ENCODE measurements at regions not wholly inside any gene's neighbourhood (a gene's known extent, or its start where the extent isn't known, plus 50 kb on each side); places are given as distances from the start of the nearest gene placed in this dataset.

DNA sequence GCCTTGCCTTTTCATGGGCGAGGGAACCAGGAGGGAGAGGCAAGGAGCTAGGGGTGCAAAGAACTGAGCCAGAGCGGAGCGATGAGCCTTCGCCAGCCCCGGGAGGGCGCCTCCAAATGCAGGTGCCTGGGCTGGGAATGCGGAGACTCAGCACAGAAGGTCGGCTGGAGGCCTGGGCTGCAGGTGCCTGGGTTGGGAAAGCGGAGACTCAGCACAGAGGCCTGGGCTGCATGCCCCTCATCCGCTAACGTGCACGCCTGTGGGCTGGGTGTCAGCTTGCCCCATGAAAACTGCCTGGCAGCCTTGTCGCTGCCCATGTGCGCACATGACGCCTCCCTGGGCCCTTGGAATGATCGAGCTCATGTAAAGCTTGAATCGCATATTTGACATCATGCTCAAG, 51.8 kb downstream of the POM121L12 start:
- no CpG with 5 or more reads among the region's 17 CpGs for WGBS, 2 donors (ENCODE audit: extremely low coverage in 2 of 2, insufficient read length in 2 of 2, insufficient replicate concordance in 1 of 2)
- Histone ChIP-seq H2AK5ac (ENCODE audit: low read depth, low read length) (no peak overlapping the region), H4K91ac (ENCODE audit: low read depth, low read length, poor library complexity) (no peak overlapping the region), H3K23ac (ENCODE audit: low read depth, low read length, poor library complexity) (no peak overlapping the region), H3K27ac (replicated peaks; ENCODE audit: low read length) (no peak overlapping the region), H3K4ac (ENCODE audit: low read length) (no peak overlapping the region), H4K8ac (ENCODE audit: low read depth, low read length) (no peak overlapping the region), H3K9me3 (replicated peaks in 1 of 2; ENCODE audit: control insufficient read depth in 2 of 2, insufficient read depth in 1 of 2, low read depth in 1 of 2, low read length in 2 of 2) (peaks cover 0 to 2% of the 10 kb centered on the region in 2 donors), H3K9ac (ENCODE audit: low read depth, low read length, poor library complexity) (no peak overlapping the region), H3K27me3 (ENCODE audit: control insufficient read depth in 3 of 3, insufficient read depth in 3 of 3, low read depth in 1 of 3, low read length in 3 of 3) (no peaks in the 10 kb centered on the region), H2BK120ac (ENCODE audit: low read depth, low read length) (no peak overlapping the region), H2AFZ (ENCODE audit: low read length) (no peak overlapping the region), H3K14ac (ENCODE audit: low read length) (no peak overlapping the region), H3K36me3 (replicated peaks in 1 of 2; ENCODE audit: control insufficient read depth in 2 of 2, insufficient read depth in 2 of 2, low read length in 2 of 2) (no peaks in the 10 kb centered on the region), H3K4me3 (ENCODE audit: low read length in 2 of 2) (no peak overlapping the region), H3K4me1 (ENCODE audit: control insufficient read depth in 2 of 2, insufficient read depth in 1 of 2, low read depth in 1 of 2, low read length in 2 of 2) (no peaks in the 10 kb centered on the region), H3K4me2 (ENCODE audit: insufficient read depth, low read length, poor library complexity, severe bottlenecking) (no peak overlapping the region), H3K18ac (ENCODE audit: low read length) (no peak overlapping the region), H2BK12ac (ENCODE audit: low read length) (no peak overlapping the region), H3K79me1 (ENCODE audit: low read depth, low read length) (no peaks in the 10 kb centered on the region), H2BK15ac (ENCODE audit: low read length) (no peak overlapping the region), H2BK5ac (ENCODE audit: low read length) (no peak overlapping the region)
- DNase-seq (ENCODE audit: low spot score), result no peak

DNA sequence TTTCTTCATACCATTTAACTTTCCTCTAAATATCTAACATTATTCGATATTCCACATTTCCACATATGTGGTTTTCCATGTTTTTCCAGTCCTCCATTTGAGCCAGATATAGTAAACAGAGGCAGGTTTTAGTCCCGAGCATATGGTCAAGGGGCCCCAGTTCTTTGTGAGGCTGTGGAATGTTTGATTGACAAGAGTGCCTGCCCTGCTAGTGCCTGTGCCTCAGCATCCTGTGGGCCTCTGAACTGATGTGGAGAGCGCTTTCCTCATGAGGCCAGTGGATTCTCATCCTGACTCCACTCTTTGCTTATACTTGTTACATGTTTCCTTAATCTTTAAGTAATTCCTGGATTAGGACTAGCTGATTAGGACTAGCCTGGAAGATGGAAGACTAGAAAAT, 58.8 kb downstream of the POM121L12 start:
- H3K4me2 ChIP-seq (ENCODE audit: insufficient read depth, low read length, poor library complexity, severe bottlenecking), result no peak overlapping the region
- H3K4me1 ChIP-seq (ENCODE audit: control insufficient read depth in 2 of 2, insufficient read depth in 1 of 2, low read depth in 1 of 2, low read length in 2 of 2), result peaks cover 0 to 2% of the 10 kb centered on the region in 2 donors
- 100% methylated on average over 1 of the region's 3 CpGs; no CpG with 5 or more reads in 1 of the 2 donors for WGBS, 2 donors (ENCODE audit: extremely low coverage in 2 of 2, insufficient read length in 2 of 2, insufficient replicate concordance in 1 of 2)
- no peak overlapping the region for H2BK15ac ChIP-seq (ENCODE audit: low read length)
- no peak overlapping the region for H3K4ac ChIP-seq (ENCODE audit: low read length)
- DNase-seq (ENCODE audit: low spot score), result no peak
- no peak overlapping the region for H3K18ac ChIP-seq (ENCODE audit: low read length)
- H4K8ac ChIP-seq (ENCODE audit: low read depth, low read length), result no peak overlapping the region
- H3K27me3 ChIP-seq (ENCODE audit: control insufficient read depth in 3 of 3, insufficient read depth in 3 of 3, low read depth in 1 of 3, low read length in 3 of 3), result no peaks in the 10 kb centered on the region
- H3K14ac ChIP-seq (ENCODE audit: low read length), result no peak overlapping the region
- H3K9me3 ChIP-seq (replicated peaks in 1 of 2; ENCODE audit: control insufficient read depth in 2 of 2, insufficient read depth in 1 of 2, low read depth in 1 of 2, low read length in 2 of 2), result no peaks in the 10 kb centered on the region
- no peak overlapping the region for H2AK5ac ChIP-seq (ENCODE audit: low read depth, low read length)
- no peak overlapping the region for H3K27ac ChIP-seq (replicated peaks; ENCODE audit: low read length)
- no peak overlapping the region for H2AFZ ChIP-seq (ENCODE audit: low read length)
- no peak overlapping the region for H2BK120ac ChIP-seq (ENCODE audit: low read depth, low read length)
- H3K79me1 ChIP-seq (ENCODE audit: low read depth, low read length), result no peaks in the 10 kb centered on the region
- no peak overlapping the region for H3K4me3 ChIP-seq (ENCODE audit: low read length in 2 of 2)
- no peak overlapping the region for H2BK5ac ChIP-seq (ENCODE audit: low read length)
- no peak overlapping the region for H3K23ac ChIP-seq (ENCODE audit: low read depth, low read length, poor library complexity)
- H3K36me3 ChIP-seq (replicated peaks in 1 of 2; ENCODE audit: control insufficient read depth in 2 of 2, insufficient read depth in 2 of 2, low read length in 2 of 2), result no peaks in the 10 kb centered on the region
- no peak overlapping the region for H3K9ac ChIP-seq (ENCODE audit: low read depth, low read length, poor library complexity)
- no peak overlapping the region for H2BK12ac ChIP-seq (ENCODE audit: low read length)
- no peak overlapping the region for H4K91ac ChIP-seq (ENCODE audit: low read depth, low read length, poor library complexity)

DNA sequence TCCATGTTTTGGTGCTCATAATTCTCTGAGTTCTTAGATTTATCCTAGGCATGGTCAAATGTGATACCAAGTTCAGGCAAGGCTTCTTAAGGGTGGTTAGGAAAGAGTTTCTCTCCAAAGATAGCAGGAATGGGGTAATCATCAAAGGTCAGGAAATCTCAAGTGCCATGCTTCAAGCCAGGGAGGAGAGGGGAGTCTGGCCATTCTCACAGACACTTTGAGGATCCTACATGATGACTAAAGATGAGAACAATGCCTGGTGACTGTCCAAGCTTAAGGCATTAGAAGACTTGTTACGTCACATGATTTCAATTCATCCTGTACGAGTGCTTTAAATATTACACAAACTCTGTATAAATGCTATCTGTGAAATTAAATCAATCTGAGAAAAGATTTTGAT, 59.4 kb downstream of the POM121L12 start:
- Histone ChIP-seq H3K4me3 (ENCODE audit: low read length in 2 of 2) (no peak overlapping the region), H3K23ac (ENCODE audit: low read depth, low read length, poor library complexity) (no peak overlapping the region), H4K91ac (ENCODE audit: low read depth, low read length, poor library complexity) (no peak overlapping the region), H3K4me1 (ENCODE audit: control insufficient read depth in 2 of 2, insufficient read depth in 1 of 2, low read depth in 1 of 2, low read length in 2 of 2) (peaks cover 0 to 2% of the 10 kb centered on the region in 2 donors), H2AFZ (ENCODE audit: low read length) (no peak overlapping the region), H2AK5ac (ENCODE audit: low read depth, low read length) (no peak overlapping the region), H3K14ac (ENCODE audit: low read length) (no peak overlapping the region), H3K4me2 (ENCODE audit: insufficient read depth, low read length, poor library complexity, severe bottlenecking) (no peak overlapping the region), H3K79me1 (ENCODE audit: low read depth, low read length) (no peaks in the 10 kb centered on the region), H3K4ac (ENCODE audit: low read length) (no peak overlapping the region), H2BK120ac (ENCODE audit: low read depth, low read length) (no peak overlapping the region), H3K9ac (ENCODE audit: low read depth, low read length, poor library complexity) (no peak overlapping the region), H3K36me3 (replicated peaks in 1 of 2; ENCODE audit: control insufficient read depth in 2 of 2, insufficient read depth in 2 of 2, low read length in 2 of 2) (no peaks in the 10 kb centered on the region), H2BK15ac (ENCODE audit: low read length) (no peak overlapping the region), H2BK5ac (ENCODE audit: low read length) (no peak overlapping the region), H3K18ac (ENCODE audit: low read length) (no peak overlapping the region), H3K9me3 (replicated peaks in 1 of 2; ENCODE audit: control insufficient read depth in 2 of 2, insufficient read depth in 1 of 2, low read depth in 1 of 2, low read length in 2 of 2) (no peaks in the 10 kb centered on the region), H3K27ac (replicated peaks; ENCODE audit: low read length) (no peak overlapping the region), H3K27me3 (ENCODE audit: control insufficient read depth in 3 of 3, insufficient read depth in 3 of 3, low read depth in 1 of 3, low read length in 3 of 3) (no peaks in the 10 kb centered on the region), H4K8ac (ENCODE audit: low read depth, low read length) (no peak overlapping the region), H2BK12ac (ENCODE audit: low read length) (no peak overlapping the region)
- no CpG with 5 or more reads among the region's 2 CpGs for WGBS, 2 donors (ENCODE audit: extremely low coverage in 2 of 2, insufficient read length in 2 of 2, insufficient replicate concordance in 1 of 2)
- DNase-seq (ENCODE audit: low spot score), result no peak

DNA sequence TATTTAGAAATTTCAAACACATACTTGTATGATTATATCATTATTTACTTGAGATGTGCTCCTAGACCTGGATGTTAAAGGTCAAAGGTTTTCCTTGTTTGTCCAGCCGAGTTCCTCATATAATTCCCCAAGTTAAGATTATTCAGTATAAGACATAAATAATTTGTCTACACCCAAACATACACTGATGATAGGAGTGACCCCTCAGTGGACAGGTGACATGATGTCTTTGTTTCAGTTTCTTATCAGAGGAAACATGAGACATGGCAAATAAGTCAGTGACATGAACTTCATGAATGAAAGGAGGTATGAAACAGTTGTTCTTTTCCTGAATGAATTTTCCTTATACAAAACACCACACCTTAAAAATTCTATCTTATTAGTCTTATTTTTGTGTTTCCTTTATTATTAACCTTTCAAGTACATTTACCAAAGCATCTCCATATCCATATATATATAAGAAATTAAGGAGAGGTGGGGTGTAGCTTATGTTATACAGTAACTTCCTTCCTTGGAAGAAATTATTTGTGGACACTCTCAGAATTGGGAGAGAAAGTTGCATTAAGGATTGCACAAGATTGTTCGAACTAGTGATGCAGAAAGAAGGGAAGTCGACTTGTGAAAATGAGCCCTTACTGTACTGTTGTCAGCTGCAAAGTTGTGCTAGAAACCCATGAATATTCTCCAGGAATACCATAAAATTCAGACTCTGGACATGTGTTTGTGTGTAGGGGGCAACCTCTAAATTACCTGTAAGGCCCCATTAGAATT, 60.5 kb downstream of the POM121L12 start:
- peaks cover 0 to 2% of the 10 kb centered on the region in 2 donors for H3K4me1 ChIP-seq (ENCODE audit: control insufficient read depth in 2 of 2, insufficient read depth in 1 of 2, low read depth in 1 of 2, low read length in 2 of 2)
- no peaks in the 10 kb centered on the region for H3K9me3 ChIP-seq (replicated peaks in 1 of 2; ENCODE audit: control insufficient read depth in 2 of 2, insufficient read depth in 1 of 2, low read depth in 1 of 2, low read length in 2 of 2)
- no peak overlapping the region for H4K91ac ChIP-seq (ENCODE audit: low read depth, low read length, poor library complexity)
- no peak overlapping the region for H3K18ac ChIP-seq (ENCODE audit: low read length)
- H2AK5ac ChIP-seq (ENCODE audit: low read depth, low read length), result no peak overlapping the region
- no peaks in the 10 kb centered on the region for H3K27me3 ChIP-seq (ENCODE audit: control insufficient read depth in 3 of 3, insufficient read depth in 3 of 3, low read depth in 1 of 3, low read length in 3 of 3)
- H3K36me3 ChIP-seq (replicated peaks in 1 of 2; ENCODE audit: control insufficient read depth in 2 of 2, insufficient read depth in 2 of 2, low read length in 2 of 2), result no peaks in the 10 kb centered on the region
- no peak overlapping the region for H2BK5ac ChIP-seq (ENCODE audit: low read length)
- no peak overlapping the region for H3K27ac ChIP-seq (replicated peaks; ENCODE audit: low read length)
- H3K9ac ChIP-seq (ENCODE audit: low read depth, low read length, poor library complexity), result no peak overlapping the region
- H3K79me1 ChIP-seq (ENCODE audit: low read depth, low read length), result no peaks in the 10 kb centered on the region
- H4K8ac ChIP-seq (ENCODE audit: low read depth, low read length), result no peak overlapping the region
- no peak overlapping the region for H2BK120ac ChIP-seq (ENCODE audit: low read depth, low read length)
- no peak overlapping the region for H3K23ac ChIP-seq (ENCODE audit: low read depth, low read length, poor library complexity)
- H3K14ac ChIP-seq (ENCODE audit: low read length), result no peak overlapping the region
- DNase-seq (ENCODE audit: low spot score), result no peak
- no peak overlapping the region for H2BK12ac ChIP-seq (ENCODE audit: low read length)
- H2BK15ac ChIP-seq (ENCODE audit: low read length), result no peak overlapping the region
- H2AFZ ChIP-seq (ENCODE audit: low read length), result no peak overlapping the region
- H3K4me2 ChIP-seq (ENCODE audit: insufficient read depth, low read length, poor library complexity, severe bottlenecking), result no peak overlapping the region
- no peak overlapping the region for H3K4me3 ChIP-seq (ENCODE audit: low read length in 2 of 2)
- no peak overlapping the region for H3K4ac ChIP-seq (ENCODE audit: low read length)
- no CpG with 5 or more reads among the region's 3 CpGs for WGBS, 2 donors (ENCODE audit: extremely low coverage in 2 of 2, insufficient read length in 2 of 2, insufficient replicate concordance in 1 of 2)

All from neuronal stem cell (in vitro differentiated cells).